ENCODE measurements at regions not wholly inside any gene's neighbourhood (a gene's known extent, or its start where the extent isn't known, plus 50 kb on each side); places are given as distances from the start of the nearest gene placed in this dataset.

DNA sequence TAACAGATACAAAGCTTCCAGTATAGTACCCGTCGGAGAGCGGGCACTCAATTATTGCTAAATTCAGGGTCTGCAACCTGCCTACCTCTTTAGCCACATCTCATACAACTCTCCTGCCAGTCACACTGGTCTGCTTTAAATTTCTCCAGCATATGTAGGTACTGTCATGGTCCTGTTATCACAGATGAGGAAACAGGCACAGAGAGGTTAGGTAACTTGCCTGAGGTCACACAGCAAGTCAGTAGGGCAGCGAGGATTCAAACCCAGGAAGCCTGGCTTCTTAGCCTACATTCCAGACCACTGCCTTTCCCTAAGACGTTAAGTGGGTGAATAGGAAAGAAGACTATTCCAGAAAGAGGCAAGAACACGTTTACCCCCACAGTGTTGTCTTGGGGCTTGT, 186.0 kb upstream of the NFIB start:
- Histone ChIP-seq H3K4me3 (ENCODE audit: low read depth, low read length) (no peak overlapping the region), H3K36me3 (ENCODE audit: control insufficient read depth, insufficient read depth, low read length) (no peaks in the 10 kb centered on the region), H3K27ac (ENCODE audit: insufficient read depth, low read length, poor library complexity, severe bottlenecking) (no peak overlapping the region), H3K27me3 (ENCODE audit: control insufficient read depth, insufficient read depth, low read length) (no peaks in the 10 kb centered on the region), H3K9me3 (ENCODE audit: control insufficient read depth in 2 of 2, low read length in 2 of 2) (no peaks in the 10 kb centered on the region), H3K4me1 (ENCODE audit: control insufficient read depth, insufficient read depth, low read length, poor library complexity, severe bottlenecking) (no peaks in the 10 kb centered on the region)
- H3K36me3 Mint-ChIP-seq: no peaks in the 10 kb centered on the region
- no peak overlapping the region for H3K27ac Mint-ChIP-seq
- ATAC-seq (ENCODE audit: low read depth in 2 of 2) (no peak), DNase-seq (no peak)
- H3K4me1 Mint-ChIP-seq: no peaks in the 10 kb centered on the region
- H3K9me3 Mint-ChIP-seq: peaks cover 0 to 4% (median 2%) of the 10 kb centered on the region in 7 donors
- no peaks in the 10 kb centered on the region for H3K27me3 Mint-ChIP-seq
- no peak overlapping the region for H3K4me3 Mint-ChIP-seq

- H3K27me3 ChIP-seq (ENCODE audit: control insufficient read depth, insufficient read depth, low read length): no peaks in the 10 kb centered on the region
- H3K36me3 ChIP-seq (ENCODE audit: control insufficient read depth, insufficient read depth, low read length): no peaks in the 10 kb centered on the region
- no peak overlapping the region for H3K4me3 Mint-ChIP-seq
- H3K36me3 Mint-ChIP-seq: no peaks in the 10 kb centered on the region
- H3K27ac Mint-ChIP-seq: no peak overlapping the region
- no peaks in the 10 kb centered on the region for H3K4me1 ChIP-seq (ENCODE audit: control insufficient read depth, insufficient read depth, low read length, poor library complexity, severe bottlenecking)
- peaks cover 0 to 4% (median 2%) of the 10 kb centered on the region in 7 donors for H3K9me3 Mint-ChIP-seq
- no peak for DNase-seq
- no peaks in the 10 kb centered on the region for H3K9me3 ChIP-seq (ENCODE audit: control insufficient read depth in 2 of 2, low read length in 2 of 2)
- no peak overlapping the region for H3K4me3 ChIP-seq (ENCODE audit: low read depth, low read length)
- H3K27me3 Mint-ChIP-seq: no peaks in the 10 kb centered on the region
- ATAC-seq (ENCODE audit: low read depth in 2 of 2): no peak
- no peaks in the 10 kb centered on the region for H3K4me1 Mint-ChIP-seq
- H3K27ac ChIP-seq (ENCODE audit: insufficient read depth, low read length, poor library complexity, severe bottlenecking): no peak overlapping the region
These were observed 184.9 kb upstream of the NFIB start for GRCh38 chr9:14498824-14499223.

- Histone ChIP-seq H3K9me3 (ENCODE audit: control insufficient read depth in 2 of 2, low read length in 2 of 2) (no peaks in the 10 kb centered on the region), H3K27me3 (ENCODE audit: control insufficient read depth, insufficient read depth, low read length) (no peaks in the 10 kb centered on the region), H3K4me3 (ENCODE audit: low read depth, low read length) (no peak overlapping the region), H3K36me3 (ENCODE audit: control insufficient read depth, insufficient read depth, low read length) (no peaks in the 10 kb centered on the region), H3K27ac (ENCODE audit: insufficient read depth, low read length, poor library complexity, severe bottlenecking) (no peak overlapping the region), H3K4me1 (ENCODE audit: control insufficient read depth, insufficient read depth, low read length, poor library complexity, severe bottlenecking) (no peaks in the 10 kb centered on the region)
- Mint-ChIP-seq H3K4me1 (no peaks in the 10 kb centered on the region), H3K27me3 (no peaks in the 10 kb centered on the region), H3K27ac (no peak overlapping the region), H3K4me3 (no peak overlapping the region), H3K9me3 (peaks cover 0 to 4% (median 2%) of the 10 kb centered on the region in 7 donors), H3K36me3 (no peaks in the 10 kb centered on the region)
- DNase-seq: no peak
- no peak for ATAC-seq (ENCODE audit: low read depth in 2 of 2)
These were observed 183.5 kb upstream of the NFIB start for GRCh38 chr9:14497476-14497875.

- Mint-ChIP-seq H3K27me3 (no peaks in the 10 kb centered on the region), H3K4me1 (no peaks in the 10 kb centered on the region)
These were observed 174.7 kb upstream of the NFIB start for GRCh38 chr9:14488421-14489190.

DNA sequence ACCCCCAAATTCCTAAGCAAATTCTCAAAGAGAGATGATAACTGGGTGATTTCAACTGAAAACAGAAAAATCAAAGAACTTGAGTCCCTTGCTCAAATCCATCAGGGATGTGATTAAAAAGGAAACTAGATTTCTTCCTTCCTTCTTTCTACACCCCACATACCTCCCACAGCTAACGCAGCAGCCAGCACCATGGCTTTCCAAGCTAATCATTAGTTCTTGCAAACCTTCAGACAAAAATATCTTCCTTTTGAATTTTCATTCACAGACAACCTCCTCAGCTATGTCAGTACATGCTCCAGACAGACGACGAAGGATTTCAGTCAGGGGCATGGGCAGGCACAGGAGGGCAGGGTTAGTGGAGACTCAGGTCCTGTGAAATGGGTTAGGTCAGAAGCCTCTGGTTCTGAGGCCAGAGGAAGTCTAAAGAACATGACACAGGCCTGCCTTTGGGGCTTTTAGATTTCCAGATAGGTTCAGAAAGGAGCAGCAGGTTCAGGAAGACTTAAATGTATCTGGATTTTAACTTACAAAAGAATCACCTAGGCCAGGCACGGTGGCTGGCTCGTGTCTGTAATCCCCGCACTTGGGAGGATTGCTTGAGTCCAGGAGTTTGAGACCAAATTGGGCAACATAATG, 173.7 kb upstream of the NFIB start:
- Mint-ChIP-seq H3K27ac (no peak overlapping the region), H3K27me3 (no peaks in the 10 kb centered on the region)

More at GRCh38 chr9:14488421-14489190, 174.7 kb upstream of the NFIB start:
- H3K4me1 ChIP-seq (ENCODE audit: control insufficient read depth, insufficient read depth, low read length, poor library complexity, severe bottlenecking): no peaks in the 10 kb centered on the region
- no peaks in the 10 kb centered on the region for H3K36me3 ChIP-seq (ENCODE audit: control insufficient read depth, insufficient read depth, low read length)
- no peaks in the 10 kb centered on the region for H3K36me3 Mint-ChIP-seq
- H3K27ac ChIP-seq (ENCODE audit: insufficient read depth, low read length, poor library complexity, severe bottlenecking): no peak overlapping the region
- H3K9me3 Mint-ChIP-seq: peaks cover 0 to 4% (median 0%) of the 10 kb centered on the region in 7 donors
- ATAC-seq (ENCODE audit: low read depth in 2 of 2): no peak
- no peak overlapping the region for H3K4me3 Mint-ChIP-seq
- no peak overlapping the region for H3K4me3 ChIP-seq (ENCODE audit: low read depth, low read length)
- H3K9me3 ChIP-seq (ENCODE audit: control insufficient read depth in 2 of 2, low read length in 2 of 2): no peaks in the 10 kb centered on the region
- no peak overlapping the region for H3K27ac Mint-ChIP-seq
- H3K27me3 ChIP-seq (ENCODE audit: control insufficient read depth, insufficient read depth, low read length): no peaks in the 10 kb centered on the region
- DNase-seq: no peak

GRCh38 chr9:14485366-14485765, 171.4 kb upstream of the NFIB start:
- H3K9me3 Mint-ChIP-seq: peaks cover 0 to 4% (median 2%) of the 10 kb centered on the region in 7 donors
- H3K4me3 Mint-ChIP-seq: no peak overlapping the region
- H3K27me3 Mint-ChIP-seq: no peaks in the 10 kb centered on the region
- no peak overlapping the region for H3K27ac ChIP-seq (ENCODE audit: insufficient read depth, low read length, poor library complexity, severe bottlenecking)
- ATAC-seq (ENCODE audit: low read depth in 2 of 2) (no peak), DNase-seq (no peak)
- no peak overlapping the region for H3K4me3 ChIP-seq (ENCODE audit: low read depth, low read length)
- no peaks in the 10 kb centered on the region for H3K36me3 Mint-ChIP-seq
- no peaks in the 10 kb centered on the region for H3K4me1 Mint-ChIP-seq
- H3K9me3 ChIP-seq (ENCODE audit: control insufficient read depth in 2 of 2, low read length in 2 of 2): no peaks in the 10 kb centered on the region
- no peaks in the 10 kb centered on the region for H3K36me3 ChIP-seq (ENCODE audit: control insufficient read depth, insufficient read depth, low read length)
- H3K4me1 ChIP-seq (ENCODE audit: control insufficient read depth, insufficient read depth, low read length, poor library complexity, severe bottlenecking): no peaks in the 10 kb centered on the region
- no peak overlapping the region for H3K27ac Mint-ChIP-seq
- H3K27me3 ChIP-seq (ENCODE audit: control insufficient read depth, insufficient read depth, low read length): no peaks in the 10 kb centered on the region

More for the DNA sequence above, 173.7 kb upstream of the NFIB start:
- no peak for DNase-seq
- H3K36me3 Mint-ChIP-seq: no peaks in the 10 kb centered on the region
- Histone ChIP-seq H3K9me3 (ENCODE audit: control insufficient read depth in 2 of 2, low read length in 2 of 2) (no peaks in the 10 kb centered on the region), H3K27me3 (ENCODE audit: control insufficient read depth, insufficient read depth, low read length) (no peaks in the 10 kb centered on the region), H3K4me1 (ENCODE audit: control insufficient read depth, insufficient read depth, low read length, poor library complexity, severe bottlenecking) (no peaks in the 10 kb centered on the region), H3K4me3 (ENCODE audit: low read depth, low read length) (no peak overlapping the region), H3K36me3 (ENCODE audit: control insufficient read depth, insufficient read depth, low read length) (no peaks in the 10 kb centered on the region), H3K27ac (ENCODE audit: insufficient read depth, low read length, poor library complexity, severe bottlenecking) (no peak overlapping the region)
- no peaks in the 10 kb centered on the region for H3K4me1 Mint-ChIP-seq
- no peak for ATAC-seq (ENCODE audit: low read depth in 2 of 2)
- H3K9me3 Mint-ChIP-seq: peaks cover 0 to 4% (median 0%) of the 10 kb centered on the region in 7 donors
- H3K4me3 Mint-ChIP-seq: no peak overlapping the region

DNA sequence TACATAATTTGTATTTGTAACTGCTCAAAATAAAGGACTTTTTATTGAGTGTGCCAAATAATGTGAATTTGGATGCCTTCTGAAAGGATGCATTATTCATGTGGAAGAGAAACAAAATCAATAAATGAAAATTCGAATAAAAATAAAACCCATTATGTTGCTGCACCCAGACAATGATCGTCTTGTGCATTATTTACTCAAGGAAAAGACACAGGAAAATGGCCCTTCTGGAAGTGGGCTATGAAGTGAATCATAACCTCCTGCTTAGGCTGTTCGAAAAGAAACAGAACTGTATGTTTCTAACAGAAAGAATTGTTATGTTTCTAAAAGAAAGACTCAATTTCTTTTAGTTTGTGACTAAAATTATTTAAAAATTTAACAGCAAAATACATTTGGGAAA, 168.9 kb upstream of the NFIB start:
- Mint-ChIP-seq H3K4me1 (no peaks in the 10 kb centered on the region), H3K27ac (no peak overlapping the region), H3K36me3 (no peaks in the 10 kb centered on the region), H3K27me3 (no peaks in the 10 kb centered on the region), H3K9me3 (peaks cover 0 to 5% (median 2%) of the 10 kb centered on the region in 7 donors), H3K4me3 (no peak overlapping the region)
- Histone ChIP-seq H3K27me3 (ENCODE audit: control insufficient read depth, insufficient read depth, low read length) (no peaks in the 10 kb centered on the region), H3K4me3 (ENCODE audit: low read depth, low read length) (no peak overlapping the region), H3K36me3 (ENCODE audit: control insufficient read depth, insufficient read depth, low read length) (no peaks in the 10 kb centered on the region), H3K9me3 (ENCODE audit: control insufficient read depth in 2 of 2, low read length in 2 of 2) (no peaks in the 10 kb centered on the region), H3K27ac (ENCODE audit: insufficient read depth, low read length, poor library complexity, severe bottlenecking) (no peak overlapping the region), H3K4me1 (ENCODE audit: control insufficient read depth, insufficient read depth, low read length, poor library complexity, severe bottlenecking) (no peaks in the 10 kb centered on the region)
- DNase-seq (no peak), ATAC-seq (ENCODE audit: low read depth in 2 of 2) (no peak)

GRCh38 chr9:14480526-14480925, 166.6 kb upstream of the NFIB start:
- no peak overlapping the region for H3K4me3 Mint-ChIP-seq
- no peaks in the 10 kb centered on the region for H3K36me3 Mint-ChIP-seq
- no peak for ATAC-seq (ENCODE audit: low read depth in 2 of 2)

More at GRCh38 chr9:14480526-14480925, 166.6 kb upstream of the NFIB start:
- no peaks in the 10 kb centered on the region for H3K4me1 ChIP-seq (ENCODE audit: control insufficient read depth, insufficient read depth, low read length, poor library complexity, severe bottlenecking)
- no peak overlapping the region for H3K4me3 ChIP-seq (ENCODE audit: low read depth, low read length)
- no peaks in the 10 kb centered on the region for H3K27me3 ChIP-seq (ENCODE audit: control insufficient read depth, insufficient read depth, low read length)
- DNase-seq: no peak
- H3K9me3 ChIP-seq (ENCODE audit: control insufficient read depth in 2 of 2, low read length in 2 of 2): no peaks in the 10 kb centered on the region
- no peaks in the 10 kb centered on the region for H3K36me3 ChIP-seq (ENCODE audit: control insufficient read depth, insufficient read depth, low read length)
- H3K27ac Mint-ChIP-seq: peak overlapping the region in 1 of 3 donors; percentile 17
- peaks cover 0 to 2% (median 0%) of the 10 kb centered on the region in 7 donors for H3K9me3 Mint-ChIP-seq
- H3K27ac ChIP-seq (ENCODE audit: insufficient read depth, low read length, poor library complexity, severe bottlenecking): no peak overlapping the region
- no peaks in the 10 kb centered on the region for H3K27me3 Mint-ChIP-seq
- no peaks in the 10 kb centered on the region for H3K4me1 Mint-ChIP-seq
